WERI-Rb-1 (cell line): ENCODE measurements at regions not wholly inside any gene's neighbourhood (a gene's known extent, or its start where the extent isn't known, plus 50 kb on each side); places are given as distances from the start of the nearest gene placed in this dataset.

Experiments
- DNase-seq: peaks from one replicate; pipeline ENCODE4 v3.0.0-alpha.2; 2020
- H3K27ac ChIP-seq: fragments of 250-450 bp; sonication (Bioruptor Pico); 2 replicates; pipeline ENCODE4 v1.5.1; 2020; ENCODE audit warnings: mild to moderate bottlenecking, moderate library complexity
- H3K27me3 ChIP-seq: fragments of 250-450 bp; sonication (Bioruptor Pico); 2 replicates; pipeline ENCODE4 v1.5.1; 2021; ENCODE audit warnings: mild to moderate bottlenecking, low read depth, moderate library complexity; ENCODE audit not compliant: insufficient read depth, severe bottlenecking
- H3K36me3 ChIP-seq: fragments of 250-450 bp; sonication (Bioruptor Pico); 2 replicates; pipeline ENCODE4 v1.5.1; 2020; ENCODE audit warnings: mild to moderate bottlenecking, moderate library complexity
- H3K4me3 ChIP-seq: 2 replicates; pipeline ENCODE4 v1.5.1; 2011; ENCODE audit warnings: low read depth, mild to moderate bottlenecking, control low read depth, low read length
- H3K9me3 ChIP-seq: fragments of 250-450 bp; sonication (Bioruptor Pico); 2 replicates; pipeline ENCODE4 v1.5.1; 2021; ENCODE audit warnings: mild to moderate bottlenecking, moderate library complexity; ENCODE audit not compliant: severe bottlenecking
- CTCF ChIP-seq: IDR thresholded peaks from 2 replicates; pipeline ENCODE4 v1.5.1; 2011; ENCODE audit warnings: low read depth, mild to moderate bottlenecking, control low read depth, inconsistent platforms, low read length

GRCh38 chr1:38201431-38201830 lies 154.8 kb upstream of the POU3F1 start:
- TF ChIP-seq CTCF, result no peak
- Histone ChIP-seq H3K27me3 (no peaks in the 10 kb centered on the region), H3K27ac (no peak overlapping the region), H3K4me3 (no peak overlapping the region), H3K36me3 (no peaks in the 10 kb centered on the region), H3K9me3 (no peaks in the 10 kb centered on the region)
- no peak for DNase-seq

- Histone ChIP-seq H3K9me3 (no peaks in the 10 kb centered on the region), H3K36me3 (no peaks in the 10 kb centered on the region), H3K27me3 (peaks cover 15% of the 10 kb centered on the region), H3K27ac (no peak overlapping the region), H3K4me3 (no peak overlapping the region)
- TF ChIP-seq CTCF, result no peak
- no peak for DNase-seq
These were observed 152.0 kb upstream of the POU3F1 start for GRCh38 chr1:38198621-38199020.

GRCh38 chr1:38198099-38198498 lies 151.5 kb upstream of the POU3F1 start:
- Histone ChIP-seq H3K36me3 (no peaks in the 10 kb centered on the region), H3K9me3 (no peaks in the 10 kb centered on the region), H3K4me3 (no peak overlapping the region), H3K27ac (no peak overlapping the region), H3K27me3 (peaks cover 19% of the 10 kb centered on the region)
- TF ChIP-seq CTCF, result no peak
- no peak for DNase-seq

GRCh38 chr1:38197312-38198061 lies 150.9 kb upstream of the POU3F1 start:
- H3K36me3 ChIP-seq, result no peaks in the 10 kb centered on the region
- no peaks in the 10 kb centered on the region for H3K9me3 ChIP-seq
- no peak for TF ChIP-seq CTCF
- H3K27me3 ChIP-seq, result peaks cover 19% of the 10 kb centered on the region
- H3K27ac ChIP-seq, result no peak overlapping the region
- DNase-seq, result no peak
- H3K4me3 ChIP-seq, result no peak overlapping the region

- Histone ChIP-seq H3K27me3 (peaks cover 44% of the 10 kb centered on the region), H3K9me3 (peaks cover 8% of the 10 kb centered on the region), H3K4me3 (no peak overlapping the region), H3K36me3 (no peaks in the 10 kb centered on the region), H3K27ac (no peak overlapping the region)
- TF ChIP-seq CTCF, result no peak
- DNase-seq, result no peak
These were observed 147.9 kb upstream of the POU3F1 start for GRCh38 chr1:38194472-38194871.

GRCh38 chr1:38193040-38193439 lies 146.4 kb upstream of the POU3F1 start:
- H3K36me3 ChIP-seq, result no peaks in the 10 kb centered on the region
- TF ChIP-seq CTCF, result no peak
- peak; percentile 52 for DNase-seq
- no peak overlapping the region for H3K27ac ChIP-seq
- H3K9me3 ChIP-seq, result peaks cover 8% of the 10 kb centered on the region
- no peak overlapping the region for H3K4me3 ChIP-seq
- H3K27me3 ChIP-seq, result peaks cover 56% of the 10 kb centered on the region
